ENCODE measurements at regions not wholly inside any gene's neighbourhood (a gene's known extent, or its start where the extent isn't known, plus 50 kb on each side); places are given as distances from the start of the nearest gene placed in this dataset.

GRCh38 chr5:61683926-61684325, 351.9 kb downstream of the ZSWIM6 start:
- TF ChIP-seq EP300 (IDR thresholded peaks at IDR 0.05) (no peak), JUNB (IDR thresholded peaks at IDR 0.05) (no peak), SREBF2 (IDR thresholded peaks at IDR 0.05) (no peak)
